Vagina (tissue), 2 donors: ENCODE measurements at regions not wholly inside any gene's neighbourhood (a gene's known extent, or its start where the extent isn't known, plus 50 kb on each side); places are given as distances from the start of the nearest gene placed in this dataset.

Source experiments
- DNase-seq, 2 donors: peaks; one replicate each; pipeline ENCODE4 v3.0.0-alpha.2; 2017; ENCODE audit errors: extremely low spot score in 2 of 2
- H3K27ac ChIP-seq: fragments of 200-600 bp; sonication (generic); one replicate; pipeline ENCODE4 v1.5.1; 2019
- H3K27me3 ChIP-seq: fragments of 200-600 bp; sonication (generic); one replicate; pipeline ENCODE4 v1.5.1; 2019
- H3K36me3 ChIP-seq, 2 donors: fragments of 200-600 bp; sonication (generic); one replicate each; pipeline ENCODE4 v1.5.1; 2017 to 2019
- H3K4me1 ChIP-seq: fragments of 200-600 bp; sonication (generic); one replicate; pipeline ENCODE4 v1.5.1; 2019
- H3K4me3 ChIP-seq, 2 donors: fragments of 200-600 bp; sonication (generic); 1 replicate in 1 of 2; 2 replicates in 1 of 2; pipeline ENCODE4 v1.5.1; 2016 to 2019
- H3K9me3 ChIP-seq: fragments of 200-600 bp; sonication (generic); one replicate; pipeline ENCODE4 v1.5.1; 2019
- POLR2A ChIP-seq, 2 donors: fragments of 450-650 bp; IDR thresholded peaks; one replicate each; pipeline ENCODE4 v1.6.1; 2017; ENCODE audit warnings: antibody characterized with exemption in 2 of 2, mild to moderate bottlenecking in 2 of 2, moderate library complexity in 2 of 2
- POLR2AphosphoS5 ChIP-seq, 2 donors: sonication (generic); formaldehyde crosslinking; IDR thresholded peaks; one replicate each; pipeline ENCODE4 v1.9.0; 2017; ENCODE audit warnings: antibody characterized with exemption in 2 of 2, mild to moderate bottlenecking in 2 of 2, low read depth in 1 of 2; ENCODE audit not compliant: insufficient read depth in 1 of 2
- intact Hi-C: fragments of 100-400 bp; cut with DNase I; formaldehyde crosslinking; loops from one replicate; pipeline ENCODE4 v1.15.1; 2023
- TF ChIP-seq, protein P1 (sequence below), 3 experiments: fragments of 450-650 bp in 2 of 3; fragments of 200-600 bp in 1 of 3; sonication (generic) in 1 of 3; IDR thresholded peaks; one replicate each; pipeline ENCODE4 v1.5.1; 2017 to 2019; ENCODE audit warnings: antibody characterized with exemption in 3 of 3, mild to moderate bottlenecking in 2 of 3, moderate library complexity in 2 of 3

DNA sequence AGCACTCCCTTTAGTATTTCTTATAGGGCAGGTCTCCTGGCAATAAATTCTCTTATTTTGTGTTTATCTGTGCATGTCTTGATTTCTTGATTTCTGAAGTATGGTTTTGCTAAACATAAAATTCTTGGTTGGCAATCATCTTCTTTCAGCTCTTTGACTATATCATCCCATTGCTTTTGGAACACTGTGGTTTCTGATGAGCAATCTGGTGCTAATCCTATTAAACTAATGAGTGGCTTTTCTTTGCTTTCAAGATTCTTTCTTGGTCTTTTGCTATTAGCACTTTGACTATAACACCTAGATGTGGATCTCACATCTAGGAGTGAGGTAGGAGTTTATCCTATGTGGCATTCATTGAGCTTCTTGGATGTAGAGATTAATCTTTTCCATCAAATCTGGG is 120.7 kb upstream of the MED13L start:
- Histone ChIP-seq H3K27me3 (no peaks in the 10 kb centered on the region), H3K9me3 (no peaks in the 10 kb centered on the region), H3K27ac (no peak overlapping the region), H3K4me1 (peaks cover 6% of the 10 kb centered on the region), H3K4me3 (no peak overlapping the region), H3K36me3 (no peaks in the 10 kb centered on the region)
- intact Hi-C loops: no loop called here
- TF ChIP-seq, protein P1, sequence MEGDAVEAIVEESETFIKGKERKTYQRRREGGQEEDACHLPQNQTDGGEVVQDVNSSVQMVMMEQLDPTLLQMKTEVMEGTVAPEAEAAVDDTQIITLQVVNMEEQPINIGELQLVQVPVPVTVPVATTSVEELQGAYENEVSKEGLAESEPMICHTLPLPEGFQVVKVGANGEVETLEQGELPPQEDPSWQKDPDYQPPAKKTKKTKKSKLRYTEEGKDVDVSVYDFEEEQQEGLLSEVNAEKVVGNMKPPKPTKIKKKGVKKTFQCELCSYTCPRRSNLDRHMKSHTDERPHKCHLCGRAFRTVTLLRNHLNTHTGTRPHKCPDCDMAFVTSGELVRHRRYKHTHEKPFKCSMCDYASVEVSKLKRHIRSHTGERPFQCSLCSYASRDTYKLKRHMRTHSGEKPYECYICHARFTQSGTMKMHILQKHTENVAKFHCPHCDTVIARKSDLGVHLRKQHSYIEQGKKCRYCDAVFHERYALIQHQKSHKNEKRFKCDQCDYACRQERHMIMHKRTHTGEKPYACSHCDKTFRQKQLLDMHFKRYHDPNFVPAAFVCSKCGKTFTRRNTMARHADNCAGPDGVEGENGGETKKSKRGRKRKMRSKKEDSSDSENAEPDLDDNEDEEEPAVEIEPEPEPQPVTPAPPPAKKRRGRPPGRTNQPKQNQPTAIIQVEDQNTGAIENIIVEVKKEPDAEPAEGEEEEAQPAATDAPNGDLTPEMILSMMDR (IDR thresholded peaks at IDR 0.05): no peak
- TF ChIP-seq POLR2AphosphoS5 (IDR thresholded peaks at IDR 0.05; ENCODE audit: insufficient read depth in 1 of 2, low read depth in 1 of 2) (no peak), POLR2A (IDR thresholded peaks at IDR 0.05) (no peak)
- no peak for DNase-seq

DNA sequence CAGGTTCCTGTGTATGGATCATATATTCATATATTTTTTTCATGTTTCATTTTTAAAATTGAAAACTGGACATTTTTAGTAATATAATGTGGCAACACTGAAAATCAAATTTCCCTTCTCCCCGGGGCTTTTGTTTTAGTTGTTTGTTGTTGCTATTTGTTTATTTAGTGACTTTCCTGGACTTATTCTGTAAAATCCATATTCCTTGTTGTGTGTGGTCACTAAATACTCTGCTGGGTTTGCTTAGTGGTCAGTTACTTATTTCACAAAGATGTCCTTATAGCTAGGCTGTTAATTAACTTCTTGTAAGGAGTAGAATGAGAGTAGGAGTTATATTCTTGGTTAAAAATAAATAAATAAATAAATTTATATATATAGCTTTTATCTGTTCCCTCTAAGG is 121.6 kb upstream of the MED13L start:
- TF ChIP-seq POLR2A (IDR thresholded peaks at IDR 0.05): no peak
- no peak for TF ChIP-seq POLR2AphosphoS5 (IDR thresholded peaks at IDR 0.05; ENCODE audit: insufficient read depth in 1 of 2, low read depth in 1 of 2)
- TF ChIP-seq, protein P1 (IDR thresholded peaks at IDR 0.05): no peak
- no peaks in the 10 kb centered on the region for H3K36me3 ChIP-seq

DNA sequence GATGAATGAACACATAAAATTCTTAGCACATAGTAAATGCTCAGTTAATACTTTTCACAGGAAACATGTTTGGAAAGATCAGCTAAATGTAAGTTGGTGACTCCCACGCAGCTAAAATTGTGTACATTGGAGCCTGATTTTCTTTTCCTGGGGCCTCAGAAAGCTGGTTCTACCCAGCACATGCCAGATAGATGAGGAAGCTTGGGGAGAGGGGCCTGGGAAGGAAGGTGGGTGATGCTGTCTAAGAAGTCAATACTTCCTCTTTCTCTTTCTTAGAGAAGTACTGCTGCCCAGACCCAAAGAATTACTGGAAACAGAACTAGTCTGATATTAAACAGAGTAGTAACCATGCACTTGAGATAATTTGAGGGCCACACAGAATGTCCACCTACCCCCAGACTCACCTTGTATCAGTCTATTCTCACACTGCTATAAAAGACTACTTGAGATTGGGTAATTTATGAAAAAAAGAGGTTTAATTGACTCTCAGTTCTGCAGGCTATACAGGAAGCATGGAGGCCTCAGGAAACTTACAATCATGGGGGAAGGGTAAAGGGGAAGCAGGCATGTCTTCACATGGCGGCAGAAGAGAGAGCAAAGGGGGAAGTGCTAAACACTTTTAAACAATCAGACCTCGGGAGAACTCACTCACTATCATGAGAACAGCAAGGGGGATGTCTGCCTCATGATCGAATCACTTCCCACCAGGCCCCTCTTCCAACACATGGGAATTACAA is 123.3 kb upstream of the MED13L start:
- TF ChIP-seq POLR2A (IDR thresholded peaks at IDR 0.05) (no peak), POLR2AphosphoS5 (IDR thresholded peaks at IDR 0.05; ENCODE audit: insufficient read depth in 1 of 2, low read depth in 1 of 2) (no peak)
- TF ChIP-seq, protein P1 (IDR thresholded peaks at IDR 0.05): no peak
- intact Hi-C loops: loop anchor here (10.0 kb wide), 1 partner anchor 126 kb away; the partner anchor contains the start of gene MED13L
- Histone ChIP-seq H3K4me3 (no peak overlapping the region), H3K27ac (no peak overlapping the region), H3K27me3 (no peaks in the 10 kb centered on the region), H3K4me1 (peaks cover 12% of the 10 kb centered on the region), H3K9me3 (no peaks in the 10 kb centered on the region), H3K36me3 (no peaks in the 10 kb centered on the region)
- DNase-seq: no peak

More for the DNA sequence above, 121.6 kb upstream of the MED13L start:
- intact Hi-C loops: no loop called here
- H3K27ac ChIP-seq: no peak overlapping the region
- H3K4me1 ChIP-seq: peaks cover 6% of the 10 kb centered on the region
- no peaks in the 10 kb centered on the region for H3K27me3 ChIP-seq
- no peak overlapping the region for H3K4me3 ChIP-seq
- no peaks in the 10 kb centered on the region for H3K9me3 ChIP-seq
- DNase-seq: no peak

DNA sequence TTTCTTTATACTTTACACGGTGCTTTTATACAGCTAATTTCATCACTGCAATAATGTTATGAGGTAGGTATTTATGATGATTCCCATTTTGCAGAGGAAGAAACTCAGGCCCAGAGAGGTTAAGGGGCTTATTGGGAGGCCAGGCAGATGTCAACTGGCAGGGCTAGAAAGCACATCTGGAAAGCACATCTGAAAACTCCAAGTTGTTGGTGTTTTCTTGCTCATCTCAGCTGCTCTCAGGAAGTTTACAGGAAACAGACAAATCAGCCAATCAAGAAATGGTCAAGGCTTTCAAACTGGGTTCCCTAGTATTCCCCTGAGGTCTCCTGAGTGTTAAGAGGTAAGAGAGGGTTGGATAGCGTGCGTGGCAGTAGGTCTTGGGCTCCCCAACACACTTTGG is 124.1 kb upstream of the MED13L start:
- peaks cover 19% of the 10 kb centered on the region for H3K4me1 ChIP-seq
- intact Hi-C loops: loop anchor here (10.0 kb wide), 1 partner anchor 127 kb away; the partner anchor contains the start of gene MED13L
- H3K27ac ChIP-seq: no peak overlapping the region
- no peaks in the 10 kb centered on the region for H3K9me3 ChIP-seq
- H3K4me3 ChIP-seq: no peak overlapping the region
- no peak for DNase-seq
- TF ChIP-seq POLR2AphosphoS5 (IDR thresholded peaks at IDR 0.05; ENCODE audit: insufficient read depth in 1 of 2, low read depth in 1 of 2) (no peak), POLR2A (IDR thresholded peaks at IDR 0.05) (no peak)
- TF ChIP-seq, protein P1 (IDR thresholded peaks at IDR 0.05): no peak
- no peaks in the 10 kb centered on the region for H3K36me3 ChIP-seq
- H3K27me3 ChIP-seq: no peaks in the 10 kb centered on the region
